ENCODE measurements at regions not wholly inside any gene's neighbourhood (a gene's known extent, or its start where the extent isn't known, plus 50 kb on each side); places are given as distances from the start of the nearest gene placed in this dataset.
"Not testable (repeated sequence)": the region's sequence is repeated elsewhere in the genome, so short reads cannot be mapped to it uniquely, and the experiment has no call there.

- TF ChIP-seq, protein P1, sequence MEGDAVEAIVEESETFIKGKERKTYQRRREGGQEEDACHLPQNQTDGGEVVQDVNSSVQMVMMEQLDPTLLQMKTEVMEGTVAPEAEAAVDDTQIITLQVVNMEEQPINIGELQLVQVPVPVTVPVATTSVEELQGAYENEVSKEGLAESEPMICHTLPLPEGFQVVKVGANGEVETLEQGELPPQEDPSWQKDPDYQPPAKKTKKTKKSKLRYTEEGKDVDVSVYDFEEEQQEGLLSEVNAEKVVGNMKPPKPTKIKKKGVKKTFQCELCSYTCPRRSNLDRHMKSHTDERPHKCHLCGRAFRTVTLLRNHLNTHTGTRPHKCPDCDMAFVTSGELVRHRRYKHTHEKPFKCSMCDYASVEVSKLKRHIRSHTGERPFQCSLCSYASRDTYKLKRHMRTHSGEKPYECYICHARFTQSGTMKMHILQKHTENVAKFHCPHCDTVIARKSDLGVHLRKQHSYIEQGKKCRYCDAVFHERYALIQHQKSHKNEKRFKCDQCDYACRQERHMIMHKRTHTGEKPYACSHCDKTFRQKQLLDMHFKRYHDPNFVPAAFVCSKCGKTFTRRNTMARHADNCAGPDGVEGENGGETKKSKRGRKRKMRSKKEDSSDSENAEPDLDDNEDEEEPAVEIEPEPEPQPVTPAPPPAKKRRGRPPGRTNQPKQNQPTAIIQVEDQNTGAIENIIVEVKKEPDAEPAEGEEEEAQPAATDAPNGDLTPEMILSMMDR (IDR thresholded peaks at IDR 0.05) = not testable (repeated sequence)
- not testable (repeated sequence) for TF ChIP-seq POLR2A (IDR thresholded peaks at IDR 0.05)
Observed at GRCh38 chr2:89765361-89765718, 1073.9 kb downstream of the RPIA start.

All from esophagus squamous epithelium (tissue), 4 donors.